Tibial nerve (tissue), 3 donors: ENCODE measurements at regions not wholly inside any gene's neighbourhood (a gene's known extent, or its start where the extent isn't known, plus 50 kb on each side); places are given as distances from the start of the nearest gene placed in this dataset.

Experiments
- CTCF ChIP-seq, 5 experiments: fragments of 200-600 bp in 3 of 5; fragments of 450-650 bp in 2 of 5; sonication (generic) in 3 of 5; IDR thresholded peaks; one replicate each; pipeline ENCODE4 v1.5.1; 2016 to 2019; ENCODE audit warnings: antibody characterized with exemption in 5 of 5, mild to moderate bottlenecking in 3 of 5, moderate library complexity in 2 of 5
- POLR2A ChIP-seq, 2 donors: fragments of 450-650 bp; IDR thresholded peaks; one replicate each; pipeline ENCODE4 v1.6.1; 2017; ENCODE audit warnings: antibody characterized with exemption in 2 of 2, mild to moderate bottlenecking in 2 of 2, moderate library complexity in 2 of 2

GRCh38 chr14:71271166-71271945 is 364.1 kb downstream of the PCNX1 start:
- TF ChIP-seq CTCF (IDR thresholded peaks at IDR 0.05) = no peak
- no peak for TF ChIP-seq POLR2A (IDR thresholded peaks at IDR 0.05)
